OCI-LY3 (cell line): ENCODE measurements at regions not wholly inside any gene's neighbourhood (a gene's known extent, or its start where the extent isn't known, plus 50 kb on each side); places are given as distances from the start of the nearest gene placed in this dataset.

Source experiments
- EZH2phosphoT487 ChIP-seq: fragments of 200-600 bp; shearing (Covaris generic); IDR thresholded peaks from 2 replicates; pipeline ENCODE4 v1.6.1; 2018; ENCODE audit warnings: antibody characterized with exemption, mixed run types, low read depth
- TF ChIP-seq, protein P1 (sequence below): fragments of 200-600, 300-600 bp; sonication (generic); IDR thresholded peaks from 2 replicates; pipeline ENCODE4 v1.5.1; 2014; ENCODE audit warnings: antibody characterized with exemption, low read length, low read depth

DNA sequence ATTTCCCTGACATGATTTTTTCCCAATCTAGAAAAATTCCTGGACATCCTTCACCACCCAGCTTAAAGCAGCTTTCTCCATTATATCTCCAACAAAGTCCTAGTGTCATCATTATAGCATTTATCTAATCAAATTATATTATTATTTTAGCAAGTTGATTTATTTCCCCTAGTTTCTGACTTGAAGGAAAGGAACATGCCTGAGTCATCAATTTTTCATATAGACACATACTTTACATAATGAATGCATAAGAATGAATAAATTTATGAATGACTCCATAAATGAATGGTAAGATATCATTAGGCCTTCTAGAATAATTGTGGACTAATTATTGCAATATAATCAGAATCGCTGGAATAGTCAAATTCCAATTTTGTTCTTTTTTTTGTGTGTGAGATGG, 79.4 kb upstream of the COL11A1 start:
- TF ChIP-seq, protein P1, sequence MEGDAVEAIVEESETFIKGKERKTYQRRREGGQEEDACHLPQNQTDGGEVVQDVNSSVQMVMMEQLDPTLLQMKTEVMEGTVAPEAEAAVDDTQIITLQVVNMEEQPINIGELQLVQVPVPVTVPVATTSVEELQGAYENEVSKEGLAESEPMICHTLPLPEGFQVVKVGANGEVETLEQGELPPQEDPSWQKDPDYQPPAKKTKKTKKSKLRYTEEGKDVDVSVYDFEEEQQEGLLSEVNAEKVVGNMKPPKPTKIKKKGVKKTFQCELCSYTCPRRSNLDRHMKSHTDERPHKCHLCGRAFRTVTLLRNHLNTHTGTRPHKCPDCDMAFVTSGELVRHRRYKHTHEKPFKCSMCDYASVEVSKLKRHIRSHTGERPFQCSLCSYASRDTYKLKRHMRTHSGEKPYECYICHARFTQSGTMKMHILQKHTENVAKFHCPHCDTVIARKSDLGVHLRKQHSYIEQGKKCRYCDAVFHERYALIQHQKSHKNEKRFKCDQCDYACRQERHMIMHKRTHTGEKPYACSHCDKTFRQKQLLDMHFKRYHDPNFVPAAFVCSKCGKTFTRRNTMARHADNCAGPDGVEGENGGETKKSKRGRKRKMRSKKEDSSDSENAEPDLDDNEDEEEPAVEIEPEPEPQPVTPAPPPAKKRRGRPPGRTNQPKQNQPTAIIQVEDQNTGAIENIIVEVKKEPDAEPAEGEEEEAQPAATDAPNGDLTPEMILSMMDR: no peak
- no peak for TF ChIP-seq EZH2phosphoT487
